ENCODE measurements at regions not wholly inside any gene's neighbourhood (a gene's known extent, or its start where the extent isn't known, plus 50 kb on each side); places are given as distances from the start of the nearest gene placed in this dataset.

DNA sequence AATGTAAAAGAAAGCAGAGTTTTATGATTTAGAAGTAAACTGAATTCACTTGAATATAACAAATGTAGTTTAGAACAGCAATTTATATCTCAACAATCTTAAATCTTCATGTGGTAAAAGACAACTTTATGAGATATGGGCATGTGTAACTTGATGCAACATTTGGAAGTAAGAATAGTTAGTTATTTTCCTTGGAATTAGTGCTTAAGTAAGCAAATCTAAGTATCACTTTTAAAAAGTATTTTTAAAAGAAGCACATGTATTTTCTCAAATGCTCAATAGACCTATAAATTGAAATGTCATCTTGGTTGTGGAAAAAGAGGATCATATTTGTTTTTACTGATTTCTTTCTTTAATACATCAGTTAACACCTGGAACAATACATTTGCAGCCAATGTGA is 340.3 kb upstream of the CDH6 start:
- TF ChIP-seq, protein P1, sequence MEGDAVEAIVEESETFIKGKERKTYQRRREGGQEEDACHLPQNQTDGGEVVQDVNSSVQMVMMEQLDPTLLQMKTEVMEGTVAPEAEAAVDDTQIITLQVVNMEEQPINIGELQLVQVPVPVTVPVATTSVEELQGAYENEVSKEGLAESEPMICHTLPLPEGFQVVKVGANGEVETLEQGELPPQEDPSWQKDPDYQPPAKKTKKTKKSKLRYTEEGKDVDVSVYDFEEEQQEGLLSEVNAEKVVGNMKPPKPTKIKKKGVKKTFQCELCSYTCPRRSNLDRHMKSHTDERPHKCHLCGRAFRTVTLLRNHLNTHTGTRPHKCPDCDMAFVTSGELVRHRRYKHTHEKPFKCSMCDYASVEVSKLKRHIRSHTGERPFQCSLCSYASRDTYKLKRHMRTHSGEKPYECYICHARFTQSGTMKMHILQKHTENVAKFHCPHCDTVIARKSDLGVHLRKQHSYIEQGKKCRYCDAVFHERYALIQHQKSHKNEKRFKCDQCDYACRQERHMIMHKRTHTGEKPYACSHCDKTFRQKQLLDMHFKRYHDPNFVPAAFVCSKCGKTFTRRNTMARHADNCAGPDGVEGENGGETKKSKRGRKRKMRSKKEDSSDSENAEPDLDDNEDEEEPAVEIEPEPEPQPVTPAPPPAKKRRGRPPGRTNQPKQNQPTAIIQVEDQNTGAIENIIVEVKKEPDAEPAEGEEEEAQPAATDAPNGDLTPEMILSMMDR (IDR thresholded peaks at IDR 0.05), result no peak
- TF ChIP-seq POLR2A (IDR thresholded peaks at IDR 0.05) (no peak), EP300 (IDR thresholded peaks at IDR 0.05) (no peak), POLR2AphosphoS5 (IDR thresholded peaks at IDR 0.05) (no peak)
